Activated effector memory CD4-positive, alpha-beta T cell treated with Interleukin-2 at 50 U/mL for 16 hours (primary cell): ENCODE measurements at regions not wholly inside any gene's neighbourhood (a gene's known extent, or its start where the extent isn't known, plus 50 kb on each side); places are given as distances from the start of the nearest gene placed in this dataset.
"Not testable (repeated sequence)": the region's sequence is repeated elsewhere in the genome, so short reads cannot be mapped to it uniquely, and the experiment has no call there.

Experiments used
- DNase-seq: peaks from one replicate; pipeline ENCODE4 v3.0.0-alpha.2; 2020

- no peak for DNase-seq
These were observed 322.9 kb downstream of the SETD4 start for GRCh38 chr21:35737449-35737848.

DNA sequence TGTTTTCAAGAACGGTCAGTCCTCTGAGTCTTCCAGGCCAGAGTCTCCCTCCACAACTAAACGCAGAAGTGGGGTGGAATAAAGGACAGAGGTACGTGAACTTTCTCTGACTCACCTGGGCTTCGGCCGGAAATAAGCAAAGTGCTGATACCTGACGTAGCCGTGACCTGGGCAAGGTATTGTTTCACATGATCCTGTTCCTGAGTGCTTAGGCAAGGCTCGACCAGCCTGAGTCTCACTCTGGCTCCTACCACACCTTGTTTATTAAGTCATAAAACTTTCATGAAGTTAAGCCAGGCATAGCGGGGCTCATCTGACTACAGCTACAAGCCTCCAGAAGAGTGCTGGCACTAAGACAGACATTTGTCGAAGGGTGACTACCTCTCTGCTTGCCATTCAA lies 327.5 kb downstream of the SETD4 start:
- DNase-seq = no peak

DNA sequence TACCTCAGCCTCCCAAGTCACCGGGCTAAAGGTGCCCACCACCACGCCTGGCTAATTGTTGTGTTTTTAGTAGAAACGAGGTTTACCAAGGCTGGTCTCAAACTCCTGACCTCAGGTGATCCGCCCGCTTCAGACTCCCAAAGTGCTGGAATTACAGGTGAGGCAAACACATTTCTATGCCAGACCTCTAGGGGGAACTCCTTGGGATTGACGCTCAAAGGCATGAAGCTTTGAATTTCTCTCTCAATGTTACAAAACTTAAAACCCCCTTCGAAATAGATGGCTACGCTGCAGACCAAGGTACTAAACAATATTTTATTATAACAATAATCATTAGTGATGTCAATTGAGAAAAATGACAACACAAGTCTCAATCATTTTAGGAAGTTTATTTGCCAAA lies 330.0 kb downstream of the SETD4 start:
- no peak for DNase-seq

DNA sequence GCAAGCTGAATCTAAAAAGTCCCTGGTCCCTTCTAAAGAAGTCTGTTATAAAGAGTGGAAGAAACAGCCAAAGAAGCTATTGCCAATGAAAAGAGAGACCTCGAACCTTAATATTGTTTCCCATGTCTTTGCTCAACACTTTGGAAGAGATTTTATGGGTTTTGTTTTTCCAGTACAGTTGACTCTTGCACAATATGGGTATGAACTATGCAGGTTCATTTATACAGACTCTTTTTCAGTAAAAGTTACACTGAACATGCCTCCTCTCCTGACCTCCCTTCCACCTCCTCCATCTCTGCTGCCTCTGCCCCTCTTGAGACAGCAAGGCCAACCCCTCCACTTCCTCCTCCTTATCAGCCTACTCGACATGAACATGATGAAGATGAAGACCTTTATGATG lies 332.5 kb downstream of the SETD4 start:
- no peak for DNase-seq

- DNase-seq = no peak
These were observed 336.2 kb downstream of the SETD4 start for GRCh38 chr21:35724156-35724555.

DNA sequence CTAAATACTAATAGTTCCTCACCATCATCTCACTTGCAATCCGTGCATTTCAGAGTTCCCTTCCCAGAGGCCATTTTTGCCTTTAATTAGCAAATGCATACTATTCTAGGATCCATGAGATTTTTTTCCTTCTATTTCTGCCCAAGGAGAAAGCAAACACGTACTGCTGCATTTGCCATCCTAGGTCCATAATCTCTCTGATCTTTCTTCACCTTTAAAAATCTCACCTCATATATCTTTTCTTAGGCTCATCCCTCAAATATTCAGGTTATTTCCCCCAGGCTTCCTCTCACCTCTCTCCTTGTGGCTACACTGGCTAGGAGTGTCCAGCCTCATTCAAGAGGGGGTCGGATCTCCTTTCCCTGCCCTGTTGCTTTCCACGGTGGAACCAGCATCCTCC lies 338.6 kb downstream of the SETD4 start:
- DNase-seq = no peak

DNA sequence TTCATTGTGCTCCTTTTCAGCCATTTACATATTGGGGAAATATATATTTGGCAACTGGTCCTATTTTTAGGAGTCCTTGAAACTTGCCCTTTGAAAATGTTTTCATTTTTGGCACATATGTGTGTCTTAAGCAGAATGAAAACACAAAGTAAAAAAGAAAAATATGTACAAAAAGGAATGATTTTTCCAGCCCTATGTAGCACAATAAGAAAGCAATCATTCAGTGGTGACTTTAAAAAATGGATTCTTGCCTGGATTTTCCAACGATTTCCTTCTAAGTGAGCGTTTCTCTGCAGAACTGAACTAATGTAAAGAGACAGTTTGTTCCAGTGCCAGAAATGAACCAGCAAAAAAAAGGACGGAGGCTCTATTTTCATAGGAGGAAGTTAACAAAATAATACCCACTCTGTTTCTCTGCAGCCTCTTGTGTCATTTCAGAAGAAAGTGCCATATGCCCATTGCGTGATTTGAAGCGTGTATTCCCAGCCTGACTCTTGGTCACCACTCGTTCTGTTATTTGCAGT lies 340.1 kb downstream of the SETD4 start:
- no peak for DNase-seq

- DNase-seq = no peak
These were observed 341.2 kb downstream of the SETD4 start for GRCh38 chr21:35719080-35719479.

GRCh38 chr21:35716876-35717565 lies 343.3 kb downstream of the SETD4 start:
- no peak for DNase-seq

DNA sequence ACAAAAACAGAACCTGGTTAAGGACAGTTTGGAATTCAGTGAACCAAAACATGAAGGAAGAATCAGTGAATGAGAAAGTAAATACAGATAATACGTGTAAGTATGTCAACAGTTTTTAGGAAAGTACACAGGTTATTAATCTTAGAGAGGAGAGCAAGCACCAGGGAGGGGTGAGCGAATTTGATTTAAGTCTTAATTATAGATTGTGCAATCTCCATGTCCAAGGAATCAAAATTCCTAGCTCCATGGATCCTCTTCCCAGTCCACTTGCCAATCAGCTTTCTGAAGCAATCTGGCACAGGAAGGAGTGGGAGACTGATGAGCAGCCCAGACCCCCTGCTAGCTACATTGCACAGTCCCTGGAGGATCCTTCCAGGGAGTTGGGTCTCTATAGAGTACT lies 346.4 kb downstream of the SETD4 start:
- no peak for DNase-seq

GRCh38 chr21:35711661-35712060 lies 348.7 kb downstream of the SETD4 start:
- DNase-seq = no peak

GRCh38 chr21:35711213-35711612 lies 349.1 kb downstream of the SETD4 start:
- DNase-seq = no peak

- DNase-seq = not testable (repeated sequence)
These were observed 350.3 kb downstream of the SETD4 start for GRCh38 chr21:35709990-35710389.

DNA sequence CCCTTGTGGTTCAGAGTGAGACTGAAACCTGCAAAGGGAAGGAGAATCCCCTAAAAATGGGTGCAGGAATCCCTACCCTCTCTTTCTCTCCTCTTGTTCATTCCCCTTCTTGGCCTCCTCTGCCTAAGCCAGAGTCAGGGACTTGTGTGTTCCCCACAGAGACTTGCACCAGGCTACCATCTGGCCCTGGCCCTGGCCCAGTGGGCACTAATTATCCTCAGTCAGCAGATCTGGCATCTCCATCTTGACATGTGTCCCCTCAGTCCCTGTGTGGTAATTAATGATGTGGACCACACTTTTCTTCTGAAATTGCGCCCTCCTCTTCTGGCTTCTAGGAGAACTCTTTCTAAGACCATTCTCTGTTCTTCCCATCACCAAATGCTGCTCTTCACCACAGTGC lies 354.4 kb downstream of the SETD4 start:
- no peak for DNase-seq

GRCh38 chr21:35705237-35705887 lies 355.0 kb downstream of the SETD4 start:
- no peak for DNase-seq

DNA sequence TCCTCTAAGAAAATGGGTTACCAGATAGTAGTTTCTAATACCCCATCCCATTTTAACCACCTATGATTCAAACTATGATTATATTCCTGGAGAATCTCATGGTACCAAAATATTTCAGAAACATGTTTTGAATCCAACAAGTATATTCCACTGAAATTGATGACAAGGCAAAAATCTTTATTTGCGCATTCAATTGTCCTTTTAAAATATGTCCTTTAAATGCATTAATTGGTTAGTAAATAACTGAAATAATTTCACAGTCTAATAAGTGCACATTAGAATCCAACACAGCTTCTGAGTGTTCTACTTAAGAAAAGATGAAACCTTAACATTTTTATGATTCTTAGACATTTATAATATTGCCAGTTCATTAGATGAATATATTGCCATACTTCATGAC lies 356.6 kb downstream of the SETD4 start:
- no peak for DNase-seq

- no peak for DNase-seq
These were observed 361.0 kb downstream of the SETD4 start for GRCh38 chr21:35699361-35699760.

DNA sequence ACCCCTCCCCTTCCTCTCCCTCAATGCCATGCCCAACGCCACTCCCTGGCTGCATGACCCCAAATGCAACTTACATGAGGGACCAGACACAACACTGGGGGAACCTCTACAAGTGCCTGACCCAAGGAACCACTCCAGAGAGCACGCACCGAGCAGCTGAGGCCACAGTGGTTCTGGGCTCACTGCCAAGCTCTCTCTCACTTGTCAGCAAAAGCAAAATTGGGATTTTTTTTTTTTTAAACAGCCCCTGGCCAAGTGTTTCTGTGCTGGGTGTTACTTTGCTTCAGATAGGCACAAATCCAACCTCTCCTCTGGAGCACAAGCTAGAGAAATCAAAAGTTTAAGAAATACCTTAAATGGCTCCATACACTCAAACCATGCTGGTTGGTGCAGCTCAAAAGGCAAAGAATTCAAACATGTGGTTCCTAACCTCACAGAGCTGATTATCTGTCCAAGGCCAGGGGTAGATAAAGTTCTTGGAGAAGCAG lies 363.0 kb downstream of the SETD4 start:
- DNase-seq = no peak

- no peak for DNase-seq
These were observed 363.7 kb downstream of the SETD4 start for GRCh38 chr21:35696644-35697043.

DNA sequence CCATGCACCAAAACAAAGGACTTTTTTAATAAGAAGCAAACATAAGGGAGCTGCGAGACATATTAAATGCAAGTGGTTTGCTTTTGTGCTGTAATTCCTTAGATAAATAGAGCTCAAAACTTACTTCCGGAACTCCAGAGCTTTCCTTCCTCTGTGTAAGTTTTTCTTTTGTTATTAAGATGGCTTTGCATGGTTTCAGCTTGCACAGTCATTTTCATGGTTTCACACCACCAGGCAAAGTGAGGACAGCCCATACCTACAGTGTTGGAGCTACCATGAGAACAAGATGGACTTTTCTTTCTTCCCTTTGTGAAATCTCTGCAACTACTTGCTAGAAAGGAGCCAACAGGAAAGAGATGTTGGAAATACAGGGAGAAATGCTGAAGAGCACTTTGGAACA lies 368.0 kb downstream of the SETD4 start:
- no peak for DNase-seq

- DNase-seq = no peak
These were observed 369.9 kb downstream of the SETD4 start for GRCh38 chr21:35690436-35690835.

DNA sequence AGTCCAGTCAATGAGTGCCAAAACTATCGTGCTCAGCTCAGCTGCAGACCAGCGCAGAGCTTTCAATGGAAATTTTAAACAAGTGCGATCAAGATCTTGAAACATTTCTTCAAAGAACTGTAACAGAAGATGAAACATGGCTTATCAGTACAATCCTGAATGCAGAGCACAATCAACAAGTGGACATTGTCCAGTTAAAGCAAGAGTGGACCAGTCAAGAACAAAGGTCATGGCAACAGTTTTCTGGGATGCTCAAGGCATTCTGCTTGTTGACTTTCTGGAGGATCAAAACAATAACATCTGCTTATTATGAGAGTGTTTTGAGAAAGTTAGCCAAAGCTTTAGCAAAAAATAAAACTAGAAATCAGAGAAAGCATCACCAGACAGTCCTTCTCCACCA lies 374.2 kb downstream of the SETD4 start:
- DNase-seq = no peak

DNA sequence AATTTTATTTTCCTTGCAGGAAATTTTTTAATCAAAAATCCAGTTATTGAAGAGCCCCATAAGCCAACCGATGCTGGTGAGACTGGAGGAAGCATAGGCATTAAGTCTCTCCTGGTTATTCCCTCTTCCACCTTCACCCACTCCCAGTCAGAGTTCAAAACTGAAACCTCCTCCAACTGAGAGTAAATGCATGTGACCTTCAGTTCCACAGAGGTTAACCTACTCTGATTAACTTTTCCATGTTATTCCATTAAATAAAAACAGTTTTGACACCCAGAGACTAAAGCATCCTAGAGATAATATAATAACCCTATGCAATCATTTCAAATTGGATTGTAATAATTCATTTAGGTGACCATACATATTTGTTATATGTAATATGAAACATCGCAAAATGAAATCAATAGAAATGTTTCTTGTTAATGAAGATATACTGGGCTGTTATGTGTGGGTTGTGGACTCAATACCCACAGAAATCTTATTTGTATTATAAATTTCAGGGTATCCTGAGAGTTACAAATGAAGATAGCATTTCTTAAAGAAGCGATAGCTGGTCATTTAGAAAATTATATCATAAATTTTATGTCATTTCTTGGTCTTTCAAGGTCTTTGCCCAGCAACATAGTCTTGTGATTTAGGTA lies 376.5 kb downstream of the SETD4 start:
- no peak for DNase-seq
